ENCODE measurements at regions not wholly inside any gene's neighbourhood (a gene's known extent, or its start where the extent isn't known, plus 50 kb on each side); places are given as distances from the start of the nearest gene placed in this dataset.

GRCh38 chr14:99073431-99073830 lies 198.6 kb downstream of the BCL11B start:
- Histone ChIP-seq H3K27ac (no peak overlapping the region), H3K36me3 (no peaks in the 10 kb centered on the region), H3K27me3 (no peaks in the 10 kb centered on the region), H3K4me1 (no peaks in the 10 kb centered on the region), H3K4me3 (no peak overlapping the region), H3K9me3 (peaks cover 0 to 36% (median 0%) of the 10 kb centered on the region in 4 donors)
- DNase-seq (ENCODE audit: low spot score in 2 of 2): no peak
- WGBS, 2 donors: 67 to 72% methylated on average over 6 of the region's 6 CpGs
- TF ChIP-seq EP300 (IDR thresholded peaks at IDR 0.05) (no peak), POLR2A (IDR thresholded peaks at IDR 0.05) (no peak)
- TF ChIP-seq, protein P1, sequence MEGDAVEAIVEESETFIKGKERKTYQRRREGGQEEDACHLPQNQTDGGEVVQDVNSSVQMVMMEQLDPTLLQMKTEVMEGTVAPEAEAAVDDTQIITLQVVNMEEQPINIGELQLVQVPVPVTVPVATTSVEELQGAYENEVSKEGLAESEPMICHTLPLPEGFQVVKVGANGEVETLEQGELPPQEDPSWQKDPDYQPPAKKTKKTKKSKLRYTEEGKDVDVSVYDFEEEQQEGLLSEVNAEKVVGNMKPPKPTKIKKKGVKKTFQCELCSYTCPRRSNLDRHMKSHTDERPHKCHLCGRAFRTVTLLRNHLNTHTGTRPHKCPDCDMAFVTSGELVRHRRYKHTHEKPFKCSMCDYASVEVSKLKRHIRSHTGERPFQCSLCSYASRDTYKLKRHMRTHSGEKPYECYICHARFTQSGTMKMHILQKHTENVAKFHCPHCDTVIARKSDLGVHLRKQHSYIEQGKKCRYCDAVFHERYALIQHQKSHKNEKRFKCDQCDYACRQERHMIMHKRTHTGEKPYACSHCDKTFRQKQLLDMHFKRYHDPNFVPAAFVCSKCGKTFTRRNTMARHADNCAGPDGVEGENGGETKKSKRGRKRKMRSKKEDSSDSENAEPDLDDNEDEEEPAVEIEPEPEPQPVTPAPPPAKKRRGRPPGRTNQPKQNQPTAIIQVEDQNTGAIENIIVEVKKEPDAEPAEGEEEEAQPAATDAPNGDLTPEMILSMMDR (IDR thresholded peaks at IDR 0.05): no peak

DNA sequence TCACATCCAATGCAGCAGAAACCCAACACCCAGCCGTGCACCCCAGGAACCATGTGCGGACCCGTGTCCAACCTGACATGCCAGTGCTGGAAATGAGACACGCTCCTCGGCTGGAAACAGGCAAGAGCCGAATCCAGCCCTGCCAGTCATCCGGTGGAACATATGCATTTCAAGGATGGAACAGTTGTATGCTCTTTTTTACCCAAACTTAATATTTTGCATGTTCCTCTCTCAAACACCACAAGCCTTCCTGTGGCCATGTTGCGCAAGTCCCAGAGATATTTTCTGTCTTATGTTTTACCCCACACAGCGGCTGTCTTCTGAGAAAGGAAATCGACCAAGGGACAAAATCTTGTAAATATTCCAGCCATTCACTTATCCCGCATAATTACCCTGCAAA lies 196.9 kb downstream of the BCL11B start:
- 70 to 87% methylated on average over 11 of the region's 11 CpGs for WGBS, 2 donors
- Histone ChIP-seq H3K9me3 (peaks cover 0 to 37% (median 0%) of the 10 kb centered on the region in 4 donors), H3K27ac (no peak overlapping the region), H3K4me1 (no peaks in the 10 kb centered on the region), H3K27me3 (no peaks in the 10 kb centered on the region), H3K4me3 (no peak overlapping the region), H3K36me3 (no peaks in the 10 kb centered on the region)
- TF ChIP-seq EP300 (IDR thresholded peaks at IDR 0.05) (no peak), POLR2A (IDR thresholded peaks at IDR 0.05) (no peak)
- TF ChIP-seq, protein P1 (IDR thresholded peaks at IDR 0.05): no peak
- DNase-seq (ENCODE audit: low spot score in 2 of 2): no peak

DNA sequence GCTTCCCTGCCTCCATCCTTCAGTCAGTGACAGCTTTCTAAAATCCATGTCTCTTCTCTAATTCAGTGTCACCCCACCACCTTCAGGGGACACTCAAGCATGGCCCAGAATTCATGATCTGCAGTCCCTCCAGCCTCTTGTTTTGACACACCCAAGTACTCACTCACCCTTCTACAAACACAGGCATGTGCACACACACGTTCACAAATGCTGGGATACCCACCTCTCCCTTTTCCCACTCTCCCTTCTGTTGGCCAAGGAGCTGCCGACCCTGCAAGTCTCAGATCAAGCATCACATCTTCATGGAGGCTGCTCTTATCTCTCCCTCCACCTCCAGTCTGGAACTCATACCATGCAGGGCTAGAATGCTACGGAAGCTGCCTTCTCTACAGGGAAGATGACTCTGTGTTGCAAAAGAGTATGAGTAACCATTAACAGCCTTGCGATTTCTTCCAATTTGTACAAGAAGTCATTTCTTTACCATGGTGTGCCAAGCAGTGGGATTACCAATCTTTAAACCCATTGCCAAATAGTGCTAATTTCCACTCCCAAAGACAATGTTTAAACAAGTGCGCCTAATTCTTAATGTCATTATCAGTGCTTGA lies 196.1 kb downstream of the BCL11B start:
- WGBS, 2 donors: 74 to 77% methylated on average over 5 of the region's 5 CpGs
- TF ChIP-seq EP300 (IDR thresholded peaks at IDR 0.05) (no peak), POLR2A (IDR thresholded peaks at IDR 0.05) (no peak)
- TF ChIP-seq, protein P1 (IDR thresholded peaks at IDR 0.05): no peak
- DNase-seq (ENCODE audit: low spot score in 2 of 2): no peak
- H3K9me3 ChIP-seq: peaks cover 0 to 38% (median 0%) of the 10 kb centered on the region in 4 donors
- no peak overlapping the region for H3K27ac ChIP-seq
- H3K4me1 ChIP-seq: no peaks in the 10 kb centered on the region
- H3K4me3 ChIP-seq: no peak overlapping the region
- H3K27me3 ChIP-seq: no peaks in the 10 kb centered on the region
- no peaks in the 10 kb centered on the region for H3K36me3 ChIP-seq

- 78 to 81% methylated on average over 8 of the region's 8 CpGs for WGBS, 2 donors
Observed at GRCh38 chr14:99077076-99077843, 194.7 kb downstream of the BCL11B start.

More at GRCh38 chr14:99077076-99077843, 194.7 kb downstream of the BCL11B start:
- Histone ChIP-seq H3K4me3 (no peak overlapping the region), H3K27me3 (no peaks in the 10 kb centered on the region), H3K36me3 (no peaks in the 10 kb centered on the region), H3K27ac (no peak overlapping the region), H3K9me3 (peaks cover 0 to 35% (median 0%) of the 10 kb centered on the region in 4 donors), H3K4me1 (no peaks in the 10 kb centered on the region)
- no peak for DNase-seq (ENCODE audit: low spot score in 2 of 2)
- TF ChIP-seq POLR2A (IDR thresholded peaks at IDR 0.05) (no peak), EP300 (IDR thresholded peaks at IDR 0.05) (no peak)
- TF ChIP-seq, protein P1 (IDR thresholded peaks at IDR 0.05): no peak
